Body of pancreas (tissue), 4 donors: ENCODE measurements at regions not wholly inside any gene's neighbourhood (a gene's known extent, or its start where the extent isn't known, plus 50 kb on each side); places are given as distances from the start of the nearest gene placed in this dataset.

Experiments
- ATAC-seq: fragments of 150-250 bp; one replicate; pipeline ENCODE4 v1.9.1; 2016
- DNase-seq, 4 donors: peaks; one replicate each; pipeline ENCODE4 v3.0.0-alpha.2; 2019
- H3K27ac ChIP-seq, 4 donors: fragments of 200-600 bp; sonication (generic); 1 replicate in 3 of 4; 2 replicates in 1 of 4; pipeline versions ENCODE4 v1.5.1 to v1.6.1; 2016 to 2019; ENCODE audit warnings: mild to moderate bottlenecking in 1 of 4, mixed read lengths in 1 of 4, moderate library complexity in 1 of 4
- H3K27me3 ChIP-seq, 2 donors: fragments of 200-600 bp; sonication (generic); one replicate each; pipeline ENCODE4 v1.6.0; 2016; ENCODE audit warnings: mild to moderate bottlenecking in 1 of 2
- H3K36me3 ChIP-seq, 2 donors: fragments of 200-600 bp; sonication (generic); replicated peaks in 1 of 2; 2 replicates each; pipeline ENCODE4 v1.5.1; 2016; ENCODE audit warnings: low read depth in 2 of 2; ENCODE audit not compliant: insufficient read depth in 1 of 2
- H3K4me1 ChIP-seq: fragments of 200-600 bp; sonication (generic); one replicate; pipeline ENCODE4 v1.6.0; 2016
- H3K4me3 ChIP-seq, 2 donors: fragments of 200-600 bp; sonication (generic); 1 replicate in 1 of 2; 2 replicates in 1 of 2; pipeline ENCODE4 v1.5.1; 2016 to 2019
- H3K9me3 ChIP-seq, 3 donors: fragments of 200-600 bp; sonication (generic); 1 replicate in 2 of 3; 2 replicates in 1 of 3; pipeline ENCODE4 v1.5.1; 2016
- CTCF ChIP-seq, 7 experiments: fragments of 450-650 bp in 4 of 7; fragments of 200-600 bp in 3 of 7; sonication (generic) in 3 of 7; IDR thresholded peaks; one replicate each; pipeline ENCODE4 v1.5.1; 2016 to 2019; ENCODE audit warnings: antibody characterized with exemption in 7 of 7
- POLR2A ChIP-seq, 3 donors: fragments of 450-650 bp; IDR thresholded peaks; one replicate each; pipeline ENCODE4 v1.6.1; 2016; ENCODE audit warnings: antibody characterized with exemption in 3 of 3, mild to moderate bottlenecking in 2 of 3
- WGBS, 2 donors: methylation state at CpG; one replicate each; pipeline ENCODE4 v1.1.5; 2017; 5-methylcytosine and 5-hydroxymethylcytosine counted together
- intact Hi-C: fragments of 100-400 bp; cut with DNase I; formaldehyde crosslinking; loops from one replicate; pipeline ENCODE4 v1.15.1; 2023

- H3K27me3 ChIP-seq, result no peaks in the 10 kb centered on the region
- intact Hi-C loops, result no loop called here
- H3K9me3 ChIP-seq, result no peaks in the 10 kb centered on the region
- no peaks in the 10 kb centered on the region for H3K36me3 ChIP-seq
- TF ChIP-seq CTCF (IDR thresholded peaks at IDR 0.05) (no peak), POLR2A (IDR thresholded peaks at IDR 0.05) (no peak)
- no peak overlapping the region for H3K4me3 ChIP-seq
- no peak overlapping the region for H3K27ac ChIP-seq
- DNase-seq (no peak), ATAC-seq (no peak)
- no peaks in the 10 kb centered on the region for H3K4me1 ChIP-seq
Observed at GRCh38 chr18:77466890-77467289, 217.2 kb downstream of the GALR1 start.

- DNase-seq (no peak), ATAC-seq (no peak)
- 77 to 80% methylated on average over 4 of the region's 4 CpGs for WGBS, 2 donors
- TF ChIP-seq CTCF (IDR thresholded peaks at IDR 0.05) (no peak), POLR2A (IDR thresholded peaks at IDR 0.05) (no peak)
- Histone ChIP-seq H3K27me3 (no peaks in the 10 kb centered on the region), H3K27ac (no peak overlapping the region), H3K36me3 (no peaks in the 10 kb centered on the region), H3K4me1 (no peaks in the 10 kb centered on the region), H3K9me3 (no peaks in the 10 kb centered on the region), H3K4me3 (no peak overlapping the region)
- intact Hi-C loops, result no loop called here
Observed at GRCh38 chr18:77469131-77469530, 219.5 kb downstream of the GALR1 start.

GRCh38 chr18:77470569-77471413 is 221.1 kb downstream of the GALR1 start:
- H3K9me3 ChIP-seq, result no peaks in the 10 kb centered on the region
- H3K27me3 ChIP-seq, result no peaks in the 10 kb centered on the region
- intact Hi-C loops, result no loop called here
- DNase-seq (no peak), ATAC-seq (no peak)
- no peak overlapping the region for H3K27ac ChIP-seq
- TF ChIP-seq CTCF (IDR thresholded peaks at IDR 0.05), result no peak
- TF ChIP-seq POLR2A (IDR thresholded peaks at IDR 0.05), result no peak
- no peak overlapping the region for H3K4me3 ChIP-seq
- H3K4me1 ChIP-seq, result no peaks in the 10 kb centered on the region
- no peaks in the 10 kb centered on the region for H3K36me3 ChIP-seq
- WGBS, 2 donors, result 33 to 38% methylated on average over 16 of the region's 16 CpGs

- ATAC-seq, result no peak
- H3K4me3 ChIP-seq, result no peak overlapping the region
- intact Hi-C loops, result no loop called here
- no peak for TF ChIP-seq CTCF (IDR thresholded peaks at IDR 0.05)
- TF ChIP-seq POLR2A (IDR thresholded peaks at IDR 0.05), result no peak
- no peaks in the 10 kb centered on the region for H3K27me3 ChIP-seq
- no peaks in the 10 kb centered on the region for H3K36me3 ChIP-seq
- WGBS, 2 donors, result 64 to 67% methylated on average over 1 of the region's 1 CpG
- H3K27ac ChIP-seq, result no peak overlapping the region
- no peaks in the 10 kb centered on the region for H3K4me1 ChIP-seq
- no peak for DNase-seq
- no peaks in the 10 kb centered on the region for H3K9me3 ChIP-seq
Observed at GRCh38 chr18:77472509-77472908, 222.9 kb downstream of the GALR1 start.
